ENCODE measurements at regions not wholly inside any gene's neighbourhood (a gene's known extent, or its start where the extent isn't known, plus 50 kb on each side); places are given as distances from the start of the nearest gene placed in this dataset.

DNA sequence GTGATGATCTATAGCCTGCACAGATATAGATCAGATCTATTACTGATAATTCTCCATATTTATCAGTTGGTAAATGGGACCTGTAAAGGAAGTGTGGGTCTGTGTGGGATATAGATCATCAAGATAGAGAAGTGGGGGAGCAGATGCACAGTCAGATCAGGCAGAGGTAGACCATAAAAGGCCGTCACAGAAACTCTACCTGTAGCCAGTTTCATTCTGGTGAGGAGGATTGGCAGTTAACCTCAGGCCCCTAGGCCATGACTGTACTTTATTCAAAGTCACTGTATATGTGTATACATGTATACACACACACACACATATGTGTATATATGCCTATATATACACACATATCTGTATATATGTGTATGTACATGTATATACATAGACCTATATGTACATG lies 69.1 kb downstream of the ADM start:
- TF ChIP-seq CTCF (IDR thresholded peaks at IDR 0.05; ENCODE audit: low read depth, low read length), result no peak
- no peak for DNase-seq (ENCODE audit: extremely low read depth, low read depth)

DNA sequence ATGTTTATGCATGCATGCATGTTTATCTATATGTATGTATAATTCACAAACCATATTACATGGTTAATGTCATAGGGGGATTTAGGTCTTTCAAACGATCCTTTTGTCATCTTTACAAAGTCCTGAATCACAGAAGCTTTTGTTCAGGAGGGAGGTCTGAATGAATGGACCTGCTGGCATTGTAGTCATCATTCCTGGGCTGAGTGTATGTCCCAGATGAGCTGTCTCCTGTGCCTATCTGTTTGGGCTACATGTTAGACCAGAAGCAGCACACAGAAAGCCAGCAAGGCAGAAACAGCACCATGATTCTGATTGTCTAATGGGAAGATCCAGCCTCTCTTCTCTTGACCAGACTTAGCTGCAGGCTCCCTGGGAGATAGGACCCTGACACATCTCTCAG lies 69.5 kb downstream of the ADM start:
- DNase-seq (ENCODE audit: extremely low read depth, low read depth), result no peak
- no peak for TF ChIP-seq CTCF (IDR thresholded peaks at IDR 0.05; ENCODE audit: low read depth, low read length)

- DNase-seq (ENCODE audit: extremely low read depth, low read depth), result peak; percentile 67
- TF ChIP-seq CTCF (IDR thresholded peaks at IDR 0.05; ENCODE audit: low read depth, low read length), result no peak
These were observed 70.6 kb downstream of the ADM start for GRCh38 chr11:10375280-10375971.

- no peak for TF ChIP-seq CTCF (IDR thresholded peaks at IDR 0.05; ENCODE audit: low read depth, low read length)
- peak; percentile 63 for DNase-seq (ENCODE audit: extremely low read depth, low read depth)
These were observed 71.2 kb downstream of the ADM start for GRCh38 chr11:10376061-10376460.

- no peak for DNase-seq (ENCODE audit: extremely low read depth, low read depth)
- TF ChIP-seq CTCF (IDR thresholded peaks at IDR 0.05; ENCODE audit: low read depth, low read length), result no peak
These were observed 72.3 kb downstream of the ADM start for GRCh38 chr11:10377183-10377582.

DNA sequence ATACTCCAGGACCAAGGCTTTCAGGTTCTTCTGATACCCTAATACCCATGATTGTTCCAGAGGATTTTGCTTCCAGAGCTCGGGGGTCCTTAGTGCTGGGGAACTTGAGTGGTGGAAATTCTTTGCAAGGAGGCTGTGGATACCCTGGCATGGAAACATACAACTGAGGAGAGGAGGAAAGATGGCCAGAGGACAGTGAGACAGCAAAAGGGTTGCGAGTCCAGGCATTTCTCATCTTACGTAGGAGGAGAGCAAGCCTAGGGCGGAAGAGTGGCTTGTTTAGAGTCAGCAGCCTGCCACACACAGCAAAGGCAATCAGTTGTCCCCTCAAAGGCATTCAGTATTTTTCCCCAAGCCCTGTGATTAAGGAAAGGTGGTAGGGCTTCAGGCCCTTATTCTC lies 73.5 kb downstream of the ADM start:
- TF ChIP-seq CTCF (IDR thresholded peaks at IDR 0.05; ENCODE audit: low read depth, low read length), result no peak
- DNase-seq (ENCODE audit: extremely low read depth, low read depth), result no peak

GRCh38 chr11:10379022-10379421 lies 74.1 kb downstream of the ADM start:
- DNase-seq (ENCODE audit: extremely low read depth, low read depth), result no peak
- TF ChIP-seq CTCF (IDR thresholded peaks at IDR 0.05; ENCODE audit: low read depth, low read length), result no peak
